HL-60 (cell line): ENCODE measurements at regions not wholly inside any gene's neighbourhood (a gene's known extent, or its start where the extent isn't known, plus 50 kb on each side); places are given as distances from the start of the nearest gene placed in this dataset.

Experiments
- DNase-seq, 2 experiments: peaks; one replicate each; pipeline ENCODE4 v3.0.0-alpha.2; 2010 to 2020; ENCODE audit warnings: low read depth in 1 of 2, low spot score in 1 of 2
- H3K27ac ChIP-seq: fragments of 250-450 bp; sonication (Bioruptor Pico); replicated peaks from 2 replicates; pipeline ENCODE4 v1.5.1; 2020; ENCODE audit warnings: mild to moderate bottlenecking, moderate library complexity
- H3K27me3 ChIP-seq: fragments of 250-450 bp; sonication (Bioruptor Pico); 2 replicates; pipeline ENCODE4 v1.5.1; 2021; ENCODE audit warnings: mild to moderate bottlenecking, moderate library complexity; ENCODE audit not compliant: insufficient read depth, poor library complexity, severe bottlenecking
- H3K4me3 ChIP-seq: replicated peaks from 2 replicates; pipeline ENCODE4 v1.5.1; 2011; ENCODE audit warnings: mild to moderate bottlenecking, control low read depth, low read length; ENCODE audit not compliant: insufficient read depth
- GABPA ChIP-seq: IDR thresholded peaks from 2 replicates; pipeline ENCODE4 v1.6.1; 2012; ENCODE audit warnings: low read depth
- POLR2AphosphoS5 ChIP-seq: IDR thresholded peaks from 2 replicates; pipeline ENCODE4 v1.6.1; 2012; ENCODE audit warnings: low read depth
- REST ChIP-seq: IDR thresholded peaks from 2 replicates; pipeline ENCODE4 v1.6.1; 2012; ENCODE audit warnings: low read depth; ENCODE audit not compliant: insufficient replicate concordance
- SPI1 ChIP-seq: IDR thresholded peaks from 2 replicates; pipeline ENCODE4 v1.6.1; 2012; ENCODE audit warnings: low read depth, mild to moderate bottlenecking, borderline replicate concordance
- TF ChIP-seq, protein P1 (sequence below): IDR thresholded peaks from one replicate; pipeline ENCODE4 v1.5.1; 2011; ENCODE audit warnings: low read length, control low read depth, inconsistent platforms; ENCODE audit not compliant: insufficient read depth

GRCh38 chr3:159458982-159459381, 529.7 kb upstream of the IL12A start:
- no peak for DNase-seq
- Histone ChIP-seq H3K4me3 (no peak overlapping the region), H3K27me3 (no peaks in the 10 kb centered on the region), H3K27ac (no peak overlapping the region)
- TF ChIP-seq, protein P1, sequence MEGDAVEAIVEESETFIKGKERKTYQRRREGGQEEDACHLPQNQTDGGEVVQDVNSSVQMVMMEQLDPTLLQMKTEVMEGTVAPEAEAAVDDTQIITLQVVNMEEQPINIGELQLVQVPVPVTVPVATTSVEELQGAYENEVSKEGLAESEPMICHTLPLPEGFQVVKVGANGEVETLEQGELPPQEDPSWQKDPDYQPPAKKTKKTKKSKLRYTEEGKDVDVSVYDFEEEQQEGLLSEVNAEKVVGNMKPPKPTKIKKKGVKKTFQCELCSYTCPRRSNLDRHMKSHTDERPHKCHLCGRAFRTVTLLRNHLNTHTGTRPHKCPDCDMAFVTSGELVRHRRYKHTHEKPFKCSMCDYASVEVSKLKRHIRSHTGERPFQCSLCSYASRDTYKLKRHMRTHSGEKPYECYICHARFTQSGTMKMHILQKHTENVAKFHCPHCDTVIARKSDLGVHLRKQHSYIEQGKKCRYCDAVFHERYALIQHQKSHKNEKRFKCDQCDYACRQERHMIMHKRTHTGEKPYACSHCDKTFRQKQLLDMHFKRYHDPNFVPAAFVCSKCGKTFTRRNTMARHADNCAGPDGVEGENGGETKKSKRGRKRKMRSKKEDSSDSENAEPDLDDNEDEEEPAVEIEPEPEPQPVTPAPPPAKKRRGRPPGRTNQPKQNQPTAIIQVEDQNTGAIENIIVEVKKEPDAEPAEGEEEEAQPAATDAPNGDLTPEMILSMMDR, result no peak
- no peak for TF ChIP-seq SPI1
- no peak for TF ChIP-seq REST

DNA sequence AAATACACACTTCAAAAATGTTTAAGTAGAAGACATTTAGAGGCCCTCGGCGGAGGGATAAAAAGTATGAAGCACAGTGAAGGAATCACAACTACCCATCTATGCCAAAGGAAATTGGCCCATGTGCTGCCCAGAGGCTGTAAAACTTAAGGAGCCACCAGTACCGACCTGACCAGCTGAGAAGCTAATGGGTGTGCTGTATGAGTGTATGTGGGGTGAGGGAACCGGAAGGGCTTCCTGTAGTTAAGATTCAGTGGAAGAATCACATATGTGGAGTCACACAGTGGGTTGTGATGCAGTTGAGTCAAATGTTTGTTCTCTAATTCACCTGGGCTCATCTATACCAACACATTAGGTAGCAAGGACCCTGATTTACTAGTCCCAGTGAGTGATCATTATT, 516.0 kb upstream of the IL12A start:
- no peak for DNase-seq
- H3K27ac ChIP-seq, result no peak overlapping the region
- TF ChIP-seq REST (no peak), GABPA (no peak), SPI1 (no peak), POLR2AphosphoS5 (no peak)
- TF ChIP-seq, protein P1, result no peak
- no peak overlapping the region for H3K4me3 ChIP-seq
- H3K27me3 ChIP-seq, result no peaks in the 10 kb centered on the region

DNA sequence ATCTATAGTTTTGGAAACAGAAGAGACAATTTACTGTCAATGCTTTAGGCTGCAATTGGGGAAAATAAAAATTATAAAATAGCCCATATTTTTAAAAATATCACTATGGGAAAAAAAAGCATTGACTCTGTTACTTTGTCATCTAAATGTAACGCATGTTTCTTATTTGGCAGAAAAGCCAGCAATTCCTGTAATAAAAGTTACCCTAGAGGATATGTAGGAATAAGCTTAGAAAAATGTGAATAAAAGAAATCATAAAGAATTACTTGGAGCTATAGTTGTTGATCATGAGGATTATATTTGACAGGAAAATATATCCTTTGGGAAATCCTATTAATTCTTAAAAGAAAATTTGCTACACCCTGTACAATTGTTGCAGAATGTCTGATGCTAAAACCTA, 515.4 kb upstream of the IL12A start:
- TF ChIP-seq SPI1 (no peak), GABPA (no peak)
- DNase-seq, result no peak
- no peak overlapping the region for H3K27ac ChIP-seq
- H3K27me3 ChIP-seq, result no peaks in the 10 kb centered on the region
- H3K4me3 ChIP-seq, result no peak overlapping the region

GRCh38 chr3:159480046-159480445, 508.6 kb upstream of the IL12A start:
- Histone ChIP-seq H3K4me3 (no peak overlapping the region), H3K27ac (no peak overlapping the region), H3K27me3 (no peaks in the 10 kb centered on the region)
- TF ChIP-seq GABPA (no peak), REST (no peak), SPI1 (no peak)
- TF ChIP-seq, protein P1, result no peak
- no peak for DNase-seq
